Hypothalamus (tissue), 51 donors: ENCODE measurements at regions not wholly inside any gene's neighbourhood (a gene's known extent, or its start where the extent isn't known, plus 50 kb on each side); places are given as distances from the start of the nearest gene placed in this dataset.
"Not testable (repeated sequence)": the region's sequence is repeated elsewhere in the genome, so short reads cannot be mapped to it uniquely, and the experiment has no call there.

Experiments
- DNase-seq, 51 donors: peaks; one replicate each; lab custom pipeline; 2025; lab: John Stamatoyannopoulos, UW

DNA sequence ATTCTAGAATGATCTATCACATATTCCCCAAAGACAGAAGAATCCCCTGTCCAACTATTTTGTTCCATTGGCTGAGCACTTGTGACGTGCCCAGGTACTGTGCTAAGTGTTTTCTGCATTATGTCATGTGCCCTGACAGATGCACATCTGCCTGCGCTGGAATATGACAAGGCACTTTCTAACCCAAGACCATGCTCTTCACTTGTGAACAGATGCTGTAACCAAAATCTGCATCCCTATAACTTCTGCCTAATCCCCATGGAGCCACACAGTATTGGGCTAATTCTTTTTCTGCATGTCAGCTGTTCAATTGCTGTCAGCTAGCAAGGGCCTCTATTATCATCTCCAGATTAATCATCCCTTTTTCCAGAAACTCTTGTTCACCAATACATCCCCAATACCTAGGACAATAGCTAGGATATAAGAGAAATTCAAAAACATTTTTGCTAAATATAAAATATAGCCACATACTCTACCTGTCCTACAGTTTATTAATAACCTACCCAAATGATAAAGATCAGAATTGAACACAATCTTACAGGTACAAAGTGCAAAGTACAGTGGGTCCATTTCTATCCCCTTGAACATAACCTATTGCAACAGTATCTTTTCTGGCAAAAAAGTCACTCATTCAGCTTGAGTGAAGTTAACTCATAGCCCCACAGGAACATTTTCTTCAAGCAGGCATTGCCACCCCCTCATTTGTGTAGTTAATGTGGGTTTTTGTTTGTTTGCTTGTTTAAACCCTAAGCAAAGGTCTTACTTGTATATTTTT lies 109.4 kb upstream of the LRRN1 start:
- no peak for DNase-seq

DNA sequence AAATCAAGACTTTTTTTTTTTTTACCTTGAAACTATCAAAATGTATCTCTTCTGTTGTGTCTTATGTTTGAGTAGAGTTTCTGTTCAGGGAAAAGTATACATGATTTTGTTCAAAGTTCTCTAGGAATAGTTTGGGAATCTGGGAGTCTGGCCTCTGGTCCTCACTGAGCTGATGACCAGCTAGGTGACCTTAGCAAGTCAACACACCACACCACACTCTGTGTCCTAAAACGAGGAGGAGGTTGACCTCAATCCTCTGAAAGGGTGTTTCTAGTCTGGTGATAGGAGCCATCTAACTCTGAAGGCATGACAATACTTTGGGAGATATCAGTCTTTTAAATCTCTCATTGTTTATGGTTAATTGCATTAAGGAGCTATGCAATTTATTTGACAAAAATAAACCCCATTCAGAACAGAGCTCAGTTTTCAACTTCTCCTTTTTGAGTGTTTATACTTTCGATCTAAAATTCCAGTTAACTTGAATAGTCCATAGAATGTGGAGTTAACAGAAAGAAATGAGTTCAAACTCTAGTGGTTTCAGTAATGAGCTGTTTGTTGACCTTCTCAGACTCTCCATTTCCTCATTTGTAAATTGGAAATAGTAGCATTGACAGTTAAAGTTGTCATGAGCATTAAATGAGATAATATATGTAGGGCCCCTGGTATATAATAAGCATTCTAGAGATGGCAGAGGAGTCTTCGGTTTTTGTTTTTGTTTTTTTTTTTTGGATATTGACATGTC lies 112.2 kb upstream of the LRRN1 start:
- DNase-seq: no peak

DNA sequence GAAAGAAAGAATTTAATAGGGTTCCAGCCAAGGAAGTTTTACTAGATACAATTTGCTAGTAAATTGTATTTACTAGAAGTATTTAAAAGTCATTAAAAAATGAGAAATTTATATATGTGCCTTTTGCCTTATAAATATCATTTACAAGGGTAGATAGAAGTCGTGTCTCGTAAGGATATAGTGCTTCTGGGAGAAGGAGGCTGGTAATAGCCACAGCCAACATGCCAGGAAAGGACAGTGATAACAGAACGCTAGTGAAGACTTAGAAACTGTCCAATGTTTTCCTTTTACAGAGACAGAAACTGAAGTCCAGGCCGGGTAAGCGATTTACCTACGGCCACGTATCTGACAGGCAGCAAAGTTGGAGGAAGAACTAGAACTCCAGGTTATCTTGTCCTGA lies 113.5 kb upstream of the LRRN1 start:
- DNase-seq: no peak

DNA sequence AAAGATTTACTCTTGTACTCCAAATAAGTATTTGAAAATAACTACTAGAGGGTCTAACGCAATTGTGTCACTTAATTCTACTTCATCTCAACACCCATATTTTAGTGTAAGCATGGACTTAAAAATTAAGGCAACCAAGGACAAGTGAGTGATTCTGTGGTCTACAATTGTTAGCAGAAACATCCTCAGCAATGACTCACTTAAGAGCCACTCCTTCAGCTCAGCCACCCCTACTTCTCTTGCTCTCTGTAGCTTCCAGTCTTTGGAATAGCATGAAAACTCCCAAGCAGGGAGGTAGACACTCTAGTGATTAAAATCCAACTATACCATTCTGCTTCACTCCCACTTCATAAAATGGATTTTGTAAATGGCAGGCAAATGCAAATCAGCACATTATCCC lies 116.0 kb upstream of the LRRN1 start:
- DNase-seq: no peak

DNA sequence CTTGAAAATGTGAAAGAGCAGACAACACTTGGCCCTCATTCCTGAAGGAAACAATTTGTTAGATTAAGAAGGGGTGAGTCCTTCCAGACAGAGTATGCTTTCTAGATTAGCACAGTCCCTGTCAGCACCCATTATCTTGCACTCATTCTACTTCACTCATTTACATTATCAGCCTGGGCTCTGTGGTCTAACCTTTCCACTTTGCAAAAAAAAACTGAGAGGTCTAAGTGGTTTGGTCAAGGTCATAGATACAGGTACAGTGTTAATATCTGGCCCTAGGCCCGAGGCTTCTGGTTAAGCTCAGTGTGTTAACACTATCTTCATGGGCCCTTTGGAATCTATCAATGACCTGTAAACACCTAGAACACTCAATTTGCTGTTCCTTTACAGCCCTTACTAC lies 123.4 kb upstream of the LRRN1 start:
- DNase-seq: no peak

DNA sequence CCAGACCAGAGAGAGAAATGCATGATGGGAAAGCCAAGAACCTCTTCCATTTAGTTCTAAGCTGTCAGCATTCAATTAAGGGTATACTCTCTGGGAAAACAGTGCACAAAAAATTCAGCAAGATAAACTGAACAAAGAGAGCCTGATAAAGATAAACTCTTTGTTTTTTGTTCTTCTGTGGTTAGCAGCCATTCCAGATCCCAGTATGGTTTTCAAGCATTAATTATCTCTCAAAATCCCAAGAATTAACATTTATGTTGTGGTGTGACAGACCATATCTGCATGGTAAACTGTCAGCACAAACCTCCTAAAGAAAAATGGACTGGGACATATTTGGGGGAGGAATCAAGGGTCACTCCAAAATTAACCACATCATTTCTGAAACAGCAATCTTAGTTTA lies 124.0 kb upstream of the LRRN1 start:
- no peak for DNase-seq

DNA sequence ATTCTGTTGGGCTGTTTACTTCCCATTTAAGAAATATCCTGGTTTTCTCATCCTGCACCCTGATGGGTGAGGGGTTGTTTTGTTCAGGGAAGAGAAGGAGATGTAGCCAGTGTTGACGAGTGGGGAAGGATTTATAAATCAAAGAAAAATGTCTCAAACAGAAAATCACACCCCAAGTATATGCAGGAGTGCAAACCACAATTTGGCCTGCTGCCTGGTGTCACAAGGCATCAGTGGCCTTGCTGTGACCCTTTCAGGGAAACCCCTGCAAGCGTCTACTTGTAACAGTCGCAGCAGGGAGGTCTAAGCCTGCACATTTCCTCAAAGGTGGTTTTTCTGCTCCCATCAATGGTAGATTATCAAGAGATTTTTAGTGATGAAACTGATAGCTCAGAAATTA lies 132.6 kb upstream of the LRRN1 start:
- no peak for DNase-seq

DNA sequence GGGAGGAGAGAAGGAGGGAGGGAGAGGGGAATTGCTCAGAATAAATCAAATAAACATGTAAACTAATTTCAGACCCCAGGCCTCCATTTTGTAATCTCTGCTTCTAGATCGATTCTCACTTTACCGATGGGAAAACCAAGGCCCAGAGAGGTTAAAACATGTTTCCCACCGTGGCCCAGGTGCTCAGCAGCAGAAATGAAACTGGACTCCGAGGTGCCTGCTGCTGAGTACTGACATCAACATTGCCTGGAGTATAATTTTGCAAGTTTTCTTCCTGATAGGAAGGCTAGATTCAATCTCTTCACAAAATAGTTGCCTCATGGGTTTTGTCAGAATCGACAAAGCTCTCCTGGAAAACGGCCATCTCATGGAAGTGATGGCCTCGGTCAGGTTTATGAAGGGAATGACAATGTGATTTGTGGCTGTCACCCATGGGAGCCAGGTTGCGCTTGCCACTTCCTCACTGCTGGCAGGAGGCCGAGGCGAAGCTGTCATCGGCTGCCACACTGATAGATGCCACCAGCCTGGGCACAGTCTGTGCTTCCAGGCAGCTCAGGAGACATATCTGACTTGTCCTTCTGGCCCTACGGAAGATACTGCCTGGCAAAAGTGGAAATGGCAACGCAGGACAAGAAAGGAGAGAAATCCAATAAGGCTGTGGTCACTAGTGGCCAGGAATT lies 133.1 kb upstream of the LRRN1 start:
- DNase-seq: no peak

DNA sequence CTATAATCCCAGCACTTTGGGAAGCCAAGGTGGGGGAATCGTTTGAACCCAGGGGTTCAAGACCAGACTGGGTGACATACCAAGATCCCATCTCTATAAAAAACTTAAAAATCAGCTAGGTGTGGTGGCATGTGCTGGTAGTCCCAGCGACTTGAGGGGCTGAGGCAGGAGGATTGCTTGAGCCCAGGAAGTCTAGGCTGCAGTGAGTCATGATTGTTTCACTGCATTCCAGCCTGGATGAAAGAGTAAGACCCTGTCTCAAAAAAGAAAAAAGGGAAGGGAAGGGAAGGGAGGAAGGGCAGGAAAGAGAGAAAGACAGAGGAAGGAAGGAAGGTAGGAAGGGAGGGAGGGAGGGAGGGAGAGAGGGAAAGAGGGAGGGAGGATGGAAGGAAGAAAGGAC lies 133.7 kb upstream of the LRRN1 start:
- DNase-seq: no peak

DNA sequence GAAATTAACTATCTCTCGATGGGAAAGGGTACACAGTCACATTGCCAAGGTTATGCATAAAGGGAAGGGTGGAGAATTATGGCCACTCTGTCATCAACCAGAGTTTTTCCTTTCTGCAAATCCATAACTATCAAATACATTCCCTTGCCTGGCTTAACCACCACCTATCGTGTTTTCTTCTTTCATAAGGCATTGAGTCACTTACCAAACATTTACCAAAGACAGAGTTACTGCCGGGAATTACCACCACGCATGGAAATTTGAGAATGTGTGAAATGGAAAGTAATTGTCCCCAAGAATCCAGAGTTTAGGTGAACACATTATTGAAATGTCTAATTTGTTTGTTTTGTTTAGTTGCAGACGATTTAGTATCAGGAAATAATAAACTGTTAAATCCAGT lies 134.3 kb upstream of the LRRN1 start:
- no peak for DNase-seq

DNA sequence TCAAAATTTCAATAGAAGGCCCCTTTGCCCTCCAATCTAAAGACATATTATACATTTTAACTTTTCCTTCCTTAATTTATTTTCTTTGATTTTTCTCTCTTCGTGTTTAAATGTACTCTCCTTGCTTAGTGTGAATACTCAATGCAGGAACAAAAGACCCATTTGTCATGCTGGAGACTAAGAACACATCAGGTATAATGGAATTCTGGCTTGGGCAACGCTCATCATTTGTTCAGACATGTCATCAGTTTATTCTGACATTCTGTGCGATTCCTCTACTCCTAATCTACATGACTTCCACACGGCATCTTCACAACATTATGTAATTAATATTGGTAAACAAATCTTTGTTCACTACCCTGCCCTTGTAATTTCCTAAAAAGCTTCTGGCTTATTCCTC lies 136.6 kb upstream of the LRRN1 start:
- DNase-seq: no peak

DNA sequence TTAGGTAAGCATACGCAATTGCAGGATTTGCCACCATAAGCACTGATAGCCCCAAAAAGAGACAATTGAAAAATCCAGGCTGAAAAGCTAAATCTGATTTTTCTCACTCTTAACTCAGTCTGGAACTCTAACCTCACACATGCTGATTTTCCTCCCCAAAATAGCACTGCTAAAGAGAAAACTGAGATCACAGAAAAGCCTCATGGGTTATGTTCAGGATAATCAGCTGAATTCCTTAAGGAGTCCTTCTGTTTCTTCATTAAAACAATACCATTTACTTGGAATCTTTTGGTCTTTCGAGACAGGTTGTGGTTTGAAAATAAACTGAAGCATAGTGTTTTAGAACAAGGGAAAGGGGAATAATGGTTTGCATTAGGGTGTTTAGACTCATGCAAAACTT lies 144.3 kb upstream of the LRRN1 start:
- no peak for DNase-seq

DNA sequence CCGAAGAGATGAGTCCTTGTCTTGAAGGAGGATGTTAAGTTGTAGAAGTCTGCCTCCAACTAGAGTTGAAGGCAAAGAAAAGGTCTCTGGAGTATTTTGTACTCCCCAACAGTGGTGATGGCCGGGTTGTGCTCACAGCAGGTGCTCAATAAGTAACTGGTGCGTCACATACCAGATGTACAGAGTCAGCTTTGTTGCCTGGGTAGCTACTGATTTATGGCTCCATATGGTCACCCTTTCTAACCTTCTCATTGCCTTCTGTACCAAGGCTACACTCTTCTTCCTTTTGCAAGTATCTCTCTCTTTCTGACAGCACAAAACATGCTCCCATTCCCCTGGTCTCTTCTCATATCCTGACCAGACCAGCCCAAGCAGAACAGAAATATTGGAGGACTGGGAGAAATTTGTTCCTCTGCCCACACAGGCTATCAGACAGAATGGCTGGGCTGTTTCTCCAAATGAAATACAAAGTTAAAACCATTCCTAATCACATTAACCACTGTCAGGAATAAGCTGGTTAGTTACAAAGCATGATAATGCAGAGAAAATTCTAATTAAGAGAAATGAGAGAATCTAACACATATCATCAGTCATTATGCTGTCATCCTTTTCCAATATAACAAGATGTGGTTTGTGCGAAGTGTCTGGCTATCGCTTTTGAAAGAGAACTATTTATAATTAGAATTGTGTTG lies 150.1 kb upstream of the LRRN1 start:
- DNase-seq: no peak

DNA sequence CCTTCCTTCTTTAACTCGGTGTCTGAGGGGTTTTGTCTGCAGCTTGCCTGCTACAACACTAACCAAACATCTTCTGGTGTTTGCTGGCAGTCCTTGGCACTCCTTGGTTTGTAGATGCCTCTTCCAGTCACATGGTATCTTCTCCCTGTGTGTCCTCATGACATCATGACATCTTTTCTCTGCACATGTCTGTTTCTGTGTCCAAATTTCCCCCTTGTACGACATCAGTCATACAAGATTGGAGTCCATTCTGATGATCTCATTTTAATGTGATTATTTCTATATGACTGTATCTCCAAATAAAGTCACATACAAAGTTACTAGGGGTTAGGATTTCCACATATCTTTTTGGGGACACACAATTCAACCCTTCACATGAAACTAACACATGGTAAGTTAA lies 152.3 kb upstream of the LRRN1 start:
- DNase-seq: no peak

DNA sequence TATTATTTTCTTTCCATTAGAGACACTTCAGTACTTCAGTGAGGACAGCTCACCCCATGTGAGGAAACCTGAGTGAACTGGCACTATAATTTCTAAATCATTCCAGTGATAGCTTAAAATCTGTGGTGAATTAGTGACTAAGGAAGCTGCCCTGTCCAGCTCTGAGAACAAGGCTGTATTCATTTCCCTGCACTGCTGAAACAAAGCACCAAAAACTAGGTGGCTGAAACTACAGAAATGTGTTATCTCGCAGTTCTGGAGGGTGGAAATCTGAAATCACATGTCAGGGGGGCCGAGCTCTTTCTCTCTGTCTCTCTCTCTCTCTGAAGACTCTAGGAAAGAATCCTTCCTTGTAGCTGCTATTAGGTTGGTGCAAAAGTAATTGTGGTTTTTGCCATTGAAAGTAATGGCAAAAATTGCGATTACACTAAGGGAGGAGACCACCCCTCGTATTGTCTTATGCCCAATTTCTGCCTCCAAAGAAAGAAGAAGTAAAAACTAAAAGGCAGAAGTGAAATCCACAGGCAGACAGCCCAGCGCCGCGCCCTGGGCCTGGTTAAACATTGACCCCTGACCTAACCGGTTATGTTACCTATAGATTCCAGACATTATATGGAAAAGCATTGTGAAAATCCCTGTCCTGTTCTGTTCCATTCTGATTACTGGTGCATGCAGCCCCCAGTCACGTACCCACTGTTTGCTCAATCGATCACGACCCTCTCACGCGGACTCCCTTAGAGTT lies 153.0 kb upstream of the LRRN1 start:
- DNase-seq: not testable (repeated sequence)

DNA sequence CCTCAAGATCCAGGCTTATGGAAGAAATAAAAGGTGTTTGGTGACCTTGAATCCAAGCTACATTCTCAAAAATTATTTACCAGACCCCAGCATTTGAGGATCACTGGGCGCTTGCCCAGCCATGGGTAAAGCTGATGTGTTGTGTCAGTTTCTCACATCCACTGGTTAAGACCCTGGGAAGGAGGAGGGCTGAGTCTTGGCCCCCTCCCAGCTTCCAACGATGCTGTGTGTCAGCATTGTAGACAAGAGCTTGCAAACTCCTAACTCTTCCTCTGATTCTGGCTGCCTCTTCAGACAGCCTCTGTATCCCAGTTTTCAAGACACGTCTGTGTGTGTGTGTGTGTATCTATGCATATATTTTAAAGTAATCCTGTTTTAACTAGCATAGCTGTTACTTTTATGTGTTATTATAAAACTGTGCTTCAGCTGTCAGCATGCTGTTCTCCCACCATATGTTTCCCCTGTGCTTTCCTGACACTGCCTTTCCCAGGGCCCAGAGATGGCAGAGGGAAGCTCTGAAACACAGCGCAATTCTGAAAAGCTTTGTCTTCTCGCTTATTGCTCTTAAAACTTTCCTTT lies 157.3 kb upstream of the LRRN1 start:
- DNase-seq: no peak

DNA sequence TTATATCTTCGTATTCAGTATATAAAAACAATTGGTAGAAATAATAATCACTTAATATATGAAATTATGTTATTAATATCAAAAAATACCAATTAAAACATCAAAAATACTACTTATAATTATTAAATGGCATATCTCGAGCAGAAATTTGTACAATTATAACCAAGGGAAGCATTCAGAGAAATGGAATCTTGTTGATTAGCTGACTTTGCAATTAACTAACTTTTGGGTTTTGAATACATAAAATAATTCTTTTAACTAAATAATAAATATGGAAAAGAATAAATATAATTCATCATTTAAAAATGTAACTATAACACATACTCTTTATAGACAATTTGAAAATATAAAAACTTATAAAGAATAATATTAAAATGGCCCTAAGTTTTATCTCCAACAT lies 160.2 kb upstream of the LRRN1 start:
- DNase-seq: no peak

DNA sequence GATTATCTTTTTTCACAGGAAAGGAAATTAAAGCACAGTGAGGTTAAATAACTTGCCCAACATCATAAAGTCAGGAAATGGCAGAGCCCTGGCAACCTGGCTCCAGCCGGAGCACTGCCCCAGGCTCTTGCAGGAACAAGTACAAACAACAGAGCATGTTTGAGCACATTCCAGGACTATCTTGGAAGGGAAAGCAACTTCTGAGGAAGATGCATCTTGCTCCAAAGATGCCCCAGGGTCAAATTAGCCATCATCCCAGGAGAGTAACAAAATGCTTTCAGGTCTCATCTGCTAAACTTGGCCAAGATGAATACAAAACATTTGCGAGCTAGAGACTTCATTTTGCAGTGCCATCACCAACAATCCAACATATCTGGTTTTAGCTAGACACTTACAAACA lies 162.4 kb upstream of the LRRN1 start:
- DNase-seq: no peak

DNA sequence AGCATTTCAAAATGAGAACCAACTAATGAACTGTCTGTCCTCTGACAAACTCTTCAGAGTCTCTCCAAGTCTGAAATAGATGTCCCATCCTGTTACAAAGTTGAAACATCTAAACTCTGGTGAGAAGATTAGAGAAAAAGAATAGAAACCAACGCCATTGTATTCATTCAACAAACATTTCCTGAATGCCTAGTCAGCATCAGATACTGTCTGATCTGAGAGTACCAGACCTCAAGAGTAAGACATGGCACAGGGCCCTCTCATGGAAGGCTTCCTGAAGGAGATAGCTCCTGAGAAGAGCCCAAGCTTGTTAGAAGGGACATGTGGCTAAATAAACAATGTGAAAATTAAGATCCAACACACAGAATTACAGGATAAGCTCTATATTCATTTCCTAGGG lies 164.1 kb upstream of the LRRN1 start:
- no peak for DNase-seq

DNA sequence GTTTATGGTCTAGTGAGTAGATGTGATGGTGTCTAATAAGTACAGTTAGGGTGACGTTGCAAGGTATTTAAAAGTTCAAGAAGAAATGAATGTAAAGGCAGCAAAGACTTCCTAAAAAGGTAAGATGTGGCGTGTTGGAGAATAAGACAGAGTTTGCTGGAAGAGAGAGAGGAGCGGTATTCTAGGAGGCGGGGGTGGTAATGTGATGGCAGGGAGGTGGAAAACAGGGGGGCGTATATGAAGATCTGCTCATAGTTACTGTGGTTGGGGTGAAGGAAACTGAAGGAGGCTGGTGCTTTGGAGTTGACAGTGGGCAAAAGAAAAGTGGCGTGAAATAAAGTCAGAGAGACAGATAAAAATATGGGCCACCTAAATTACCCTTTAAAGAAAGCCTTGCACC lies 164.9 kb upstream of the LRRN1 start:
- no peak for DNase-seq
